H1 (cell line): ENCODE measurements at regions not wholly inside any gene's neighbourhood (a gene's known extent, or its start where the extent isn't known, plus 50 kb on each side); places are given as distances from the start of the nearest gene placed in this dataset.

ENCODE experiments used
- CTCF ChIA-PET: fragments of 300-600 bp; sonication (Branson Sonifier 250); formaldehyde crosslinking; loops from one replicate; lab custom pipeline; 2021; ENCODE audit not compliant: partially characterized antibody; lab: Charles Lee
- POLR2A ChIA-PET: fragments of 300-600 bp; sonication (Branson Sonifier 250); formaldehyde crosslinking; loops from one replicate; lab custom pipeline; 2021; ENCODE audit warnings: inconsistent platforms; ENCODE audit not compliant: partially characterized antibody; lab: Charles Lee
- DNase-seq, 2 experiments: peaks; one replicate each; pipeline versions ENCODE4 v3.0.0 to v3.0.0-alpha.2; 2010 to 2022; ENCODE audit warnings: low spot score in 2 of 2, low read depth in 1 of 2, mixed read lengths in 1 of 2
- FAIRE-seq: peaks from 2 replicates; lab custom pipeline; 2011; peaks lifted over from hg19 to GRCh38; lab: Jason Lieb, UNC
- H2AFZ ChIP-seq: 2 replicates; pipeline ENCODE4 v1.8.1; 2012; ENCODE audit warnings: low read length, inconsistent platforms
- H2AK5ac ChIP-seq: 2 replicates; pipeline ENCODE4 v1.6.1; 2013; ENCODE audit warnings: low read depth, low read length
- H2BK120ac ChIP-seq: replicated peaks from 2 replicates; pipeline ENCODE3; 2013; ENCODE audit warnings: low read depth, low read length, inconsistent platforms
- H2BK12ac ChIP-seq: 2 replicates; pipeline ENCODE4 v1.6.1; 2013; ENCODE audit warnings: low read depth, low read length
- H2BK15ac ChIP-seq: 2 replicates; pipeline ENCODE4 v1.6.1; 2013; ENCODE audit warnings: low read length
- H2BK20ac ChIP-seq: 2 replicates; pipeline ENCODE4 v1.6.1; 2013; ENCODE audit warnings: low read length
- H2BK5ac ChIP-seq: 2 replicates; pipeline ENCODE4 v1.6.1; 2013; ENCODE audit warnings: low read depth, low read length
- H3K14ac ChIP-seq: 2 replicates; pipeline ENCODE4 v1.6.1; 2013; ENCODE audit warnings: inconsistent platforms; ENCODE audit not compliant: insufficient read length
- H3K18ac ChIP-seq: 2 replicates; pipeline ENCODE4 v1.6.1; 2013; ENCODE audit warnings: low read length; ENCODE audit errors: extremely low read depth
- H3K23ac ChIP-seq: 2 replicates; pipeline ENCODE4 v1.6.1; 2013; ENCODE audit warnings: inconsistent platforms; ENCODE audit not compliant: insufficient read length
- H3K23me2 ChIP-seq: 2 replicates; pipeline ENCODE4 v1.6.1; 2013; ENCODE audit warnings: low read depth, low read length
- H3K27ac ChIP-seq: 2 replicates; pipeline ENCODE4 v1.6.1; 2011; ENCODE audit warnings: low read depth, low read length, inconsistent platforms
- H3K27me3 ChIP-seq, 4 experiments: replicated peaks in 1 of 4; 1 replicate in 1 of 4; 2 replicates in 3 of 4; pipeline versions ENCODE4 v1.6.1 to v1.8.1; 2011 to 2013; ENCODE audit warnings: low read length in 3 of 4, mild to moderate bottlenecking in 3 of 4, inconsistent platforms in 2 of 4, mixed read lengths in 2 of 4, moderate library complexity in 1 of 4; ENCODE audit not compliant: control insufficient read depth in 3 of 4, insufficient read depth in 3 of 4; ENCODE audit errors: extremely low read depth in 1 of 4
- H3K36me3 ChIP-seq, 4 experiments: 2 replicates each; pipeline versions ENCODE4 v1.6.1 to v1.8.1; 2011 to 2013; ENCODE audit warnings: mild to moderate bottlenecking in 4 of 4, low read length in 3 of 4, moderate library complexity in 2 of 4, control low read depth in 1 of 4, inconsistent platforms in 1 of 4; ENCODE audit not compliant: insufficient read depth in 4 of 4, control insufficient read depth in 2 of 4
- H3K4ac ChIP-seq: replicated peaks from 2 replicates; pipeline ENCODE3; 2013; ENCODE audit warnings: low read length, low read depth, mixed read lengths, inconsistent platforms; ENCODE audit not compliant: insufficient read length
- H3K4me1 ChIP-seq, 4 experiments: replicated peaks in 1 of 4; 1 replicate in 1 of 4; 2 replicates in 3 of 4; pipeline versions ENCODE4 v1.6.1 to v1.8.1; 2011 to 2013; ENCODE audit warnings: low read length in 3 of 4, inconsistent platforms in 2 of 4, mixed read lengths in 1 of 4; ENCODE audit not compliant: insufficient read depth in 4 of 4, control insufficient read depth in 3 of 4
- H3K4me2 ChIP-seq, 2 experiments: 2 replicates each; pipeline versions ENCODE4 v1.6.1 to v1.8.1; 2011 to 2013; ENCODE audit warnings: low read depth in 2 of 2, low read length in 2 of 2, control low read depth in 1 of 2, inconsistent platforms in 1 of 2, mild to moderate bottlenecking in 1 of 2; ENCODE audit not compliant: insufficient read depth in 1 of 2
- H3K4me3 ChIP-seq, 4 experiments: fragments of 200-600, 300-600 bp in 1 of 4; sonication (generic), shearing (Covaris generic), sonication (Bioruptor Twin) in 1 of 4; 2 replicates each; pipeline versions ENCODE4 v1.5.1 to v1.8.1; 2011 to 2016; ENCODE audit warnings: low read length in 4 of 4, low read depth in 3 of 4, control low read depth in 2 of 4, inconsistent platforms in 2 of 4, mild to moderate bottlenecking in 2 of 4, mixed read lengths in 1 of 4, moderate library complexity in 1 of 4; ENCODE audit not compliant: insufficient read depth in 2 of 4; ENCODE audit errors: extremely low read depth in 1 of 4
- H3K56ac ChIP-seq: replicated peaks from 2 replicates; pipeline ENCODE3; 2013; ENCODE audit warnings: low read depth, mild to moderate bottlenecking, mixed read lengths, low read length, inconsistent platforms; ENCODE audit not compliant: insufficient read length
- H3K79me1 ChIP-seq: 2 replicates; pipeline ENCODE4 v1.6.1; 2013; ENCODE audit warnings: low read depth, low read length, control low read depth
- H3K79me2 ChIP-seq, 2 experiments: 2 replicates each; pipeline versions ENCODE4 v1.6.1 to v1.8.1; 2012 to 2013; ENCODE audit warnings: low read length in 2 of 2, mild to moderate bottlenecking in 2 of 2, inconsistent platforms in 1 of 2; ENCODE audit not compliant: insufficient read depth in 2 of 2, control insufficient read depth in 1 of 2
- H3K9ac ChIP-seq, 4 experiments: replicated peaks in 1 of 4; 1 replicate in 1 of 4; 2 replicates in 3 of 4; pipeline versions ENCODE4 v1.6.1 to v1.8.1; 2011 to 2013; ENCODE audit warnings: low read depth in 3 of 4, low read length in 3 of 4, control low read depth in 2 of 4, mild to moderate bottlenecking in 2 of 4, moderate library complexity in 2 of 4, inconsistent platforms in 1 of 4; ENCODE audit errors: extremely low read depth in 1 of 4
- H3K9me3 ChIP-seq, 2 experiments: 2 replicates each; pipeline versions ENCODE4 v1.6.1 to v1.8.1; 2012 to 2013; ENCODE audit warnings: mild to moderate bottlenecking in 2 of 2, moderate library complexity in 2 of 2, control low read depth in 1 of 2, inconsistent platforms in 1 of 2, low read depth in 1 of 2, low read length in 1 of 2, mixed read lengths in 1 of 2; ENCODE audit not compliant: insufficient read depth in 2 of 2
- H4K20me1 ChIP-seq, 2 experiments: replicated peaks in 1 of 2; 2 replicates each; pipeline versions ENCODE3 to v1.8.1; 2011 to 2013; ENCODE audit warnings: inconsistent platforms in 2 of 2, low read length in 2 of 2, mild to moderate bottlenecking in 1 of 2; ENCODE audit not compliant: insufficient read depth in 2 of 2, control insufficient read depth in 1 of 2
- H4K5ac ChIP-seq: 2 replicates; pipeline ENCODE4 v1.6.1; 2013; ENCODE audit warnings: low read length, low read depth, mixed read lengths, inconsistent platforms; ENCODE audit not compliant: insufficient read length
- H4K8ac ChIP-seq: 2 replicates; pipeline ENCODE4 v1.8.0; 2013; ENCODE audit warnings: mild to moderate bottlenecking, moderate library complexity, low read length, inconsistent platforms; ENCODE audit not compliant: insufficient read depth; ENCODE audit errors: extremely low read depth
- H4K91ac ChIP-seq: replicated peaks from 2 replicates; pipeline ENCODE3; 2013; ENCODE audit warnings: low read length, mixed read lengths, inconsistent platforms; ENCODE audit not compliant: insufficient read length
- CHD1 ChIP-seq: IDR thresholded peaks from 2 replicates; pipeline ENCODE4 v1.6.1; 2012; ENCODE audit warnings: low read depth, low read length, improper control_type of control experiment
- CREB1 ChIP-seq: IDR thresholded peaks from 2 replicates; pipeline ENCODE4 v1.6.1; 2012; ENCODE audit warnings: inconsistent platforms
- HDAC2 ChIP-seq, 2 experiments: fragments of 300-600 bp in 1 of 2; sonication (generic) in 1 of 2; IDR thresholded peaks; 2 replicates each; pipeline ENCODE4 v1.6.1; 2011 to 2012; ENCODE audit warnings: low read depth in 2 of 2, low read length in 2 of 2, mild to moderate bottlenecking in 2 of 2, moderate library complexity in 2 of 2, borderline replicate concordance in 1 of 2, inconsistent platforms in 1 of 2
- RBBP5 ChIP-seq: IDR thresholded peaks from 2 replicates; pipeline ENCODE4 v1.7.1; 2012; ENCODE audit warnings: low read depth, mild to moderate bottlenecking, inconsistent platforms, low read length, moderate library complexity, borderline replicate concordance
- SAP30 ChIP-seq: fragments of 300-600 bp; sonication (generic); IDR thresholded peaks from 2 replicates; pipeline ENCODE4 v1.7.1; 2012; ENCODE audit warnings: low read length, moderate library complexity, mild to moderate bottlenecking, inconsistent platforms; ENCODE audit not compliant: insufficient read depth, insufficient replicate concordance
- SP1 ChIP-seq: IDR thresholded peaks from 2 replicates; pipeline ENCODE4 v1.6.1; 2011; ENCODE audit warnings: low read depth, low read length
- TAF1 ChIP-seq: IDR thresholded peaks from 2 replicates; pipeline ENCODE4 v1.6.1; 2011; ENCODE audit warnings: mild to moderate bottlenecking, low read depth, low read length
- WGBS, 2 experiments: shearing (Covaris generic) in 1 of 2; methylation state at CpG; one replicate each; pipeline versions ENCODE4 v1.1.6 to v1.1.7; 2013 to 2015; ENCODE audit warnings: low lambda C conversion rate in 2 of 2, mixed read lengths in 2 of 2, inconsistent platforms in 1 of 2, low coverage in 1 of 2, missing lambda C conversion rate in 1 of 2; ENCODE audit not compliant: insufficient replicate concordance in 2 of 2, insufficient coverage in 1 of 2, insufficient read length in 1 of 2; ENCODE audit errors: extremely low coverage in 1 of 2, missing lambda C conversion rate in 1 of 2; 5-methylcytosine and 5-hydroxymethylcytosine counted together

- Histone ChIP-seq H3K23ac (no peak overlapping the region), H3K23me2 (no peaks in the 10 kb centered on the region; the same call in 1 of the 2 replicates), H2BK5ac (no peak overlapping the region), H4K8ac (no peak overlapping the region), H2BK12ac (no peak overlapping the region), H4K20me1 (no peaks in the 10 kb centered on the region), H3K9ac (no peak overlapping the region), H2BK120ac (no peak overlapping the region), H2BK20ac (no peak overlapping the region), H3K9me3 (no peaks in the 10 kb centered on the region), H3K4ac (no peak overlapping the region), H3K14ac (no peak overlapping the region), H3K18ac (no peak overlapping the region), H3K36me3 (no peaks in the 10 kb centered on the region), H3K27me3 (no peaks in the 10 kb centered on the region), H2AK5ac (no peak overlapping the region), H3K27ac (no peak overlapping the region), H3K4me2 (no peak overlapping the region), H3K56ac (no peak overlapping the region), H3K4me1 (peaks cover 0 to 4% (median 1%) of the 10 kb centered on the region in 4 experiments; a peak in 1 of 7 replicates), H3K4me3 (no peak overlapping the region), H3K79me2 (no peaks in the 10 kb centered on the region), H4K5ac (no peak overlapping the region), H2BK15ac (no peak overlapping the region), H4K91ac (no peak overlapping the region), H2AFZ (no peak overlapping the region), H3K79me1 (no peaks in the 10 kb centered on the region)
- ChIA-PET POLR2A (no interaction called here), CTCF (interaction anchor here (1.0 to 1.6 kb wide), 3 partner anchors 52 to 326 kb away, joined by 3 to 4 read pairs (median 3); no protein-coding TSS in a partner anchor)
- WGBS, 2 experiments: 80% methylated on average over 5 of the region's 5 CpGs; no CpG with 5 or more reads in 1 of the 2 experiments
- no peak for TF ChIP-seq HDAC2 (IDR thresholded peaks at IDR 0.05; ENCODE audit: borderline replicate concordance in 1 of 2, low read depth in 2 of 2, low read length in 2 of 2)
- TF ChIP-seq CHD1: no peak
- TF ChIP-seq CREB1: no peak
- no peak for TF ChIP-seq RBBP5
- no peak for TF ChIP-seq TAF1
- TF ChIP-seq SAP30: no peak
- TF ChIP-seq SP1: no peak
- FAIRE-seq (no peak), DNase-seq (no peak)
Measured at GRCh38 chr14:56057767-56058166, 60.4 kb upstream of the PELI2 start.
